GM13977 (cell line): ENCODE measurements at regions not wholly inside any gene's neighbourhood (a gene's known extent, or its start where the extent isn't known, plus 50 kb on each side); places are given as distances from the start of the nearest gene placed in this dataset.

Source experiments
- DNase-seq: peaks from one replicate; pipeline ENCODE4 v3.0.0; 2012; ENCODE audit warnings: low spot score
- in situ Hi-C: fragments of 300-500 bp; cut with MboI; formaldehyde crosslinking; loops from one replicate; pipeline ENCODE4 v1.12.0; 2022; ENCODE audit warnings: low sequenced_read_pairs, low pct_unique_long_range_greater_than_20kb, mixed read lengths, inconsistent platforms; ENCODE audit not compliant: unreplicated experiment
- TF ChIP-seq, protein P1 (sequence below): IDR thresholded peaks from 2 replicates; pipeline ENCODE4 v1.5.1; 2012; ENCODE audit warnings: mild to moderate bottlenecking, control low read depth; ENCODE audit not compliant: insufficient read depth; ENCODE audit errors: extremely low read depth, missing control alignments

DNA sequence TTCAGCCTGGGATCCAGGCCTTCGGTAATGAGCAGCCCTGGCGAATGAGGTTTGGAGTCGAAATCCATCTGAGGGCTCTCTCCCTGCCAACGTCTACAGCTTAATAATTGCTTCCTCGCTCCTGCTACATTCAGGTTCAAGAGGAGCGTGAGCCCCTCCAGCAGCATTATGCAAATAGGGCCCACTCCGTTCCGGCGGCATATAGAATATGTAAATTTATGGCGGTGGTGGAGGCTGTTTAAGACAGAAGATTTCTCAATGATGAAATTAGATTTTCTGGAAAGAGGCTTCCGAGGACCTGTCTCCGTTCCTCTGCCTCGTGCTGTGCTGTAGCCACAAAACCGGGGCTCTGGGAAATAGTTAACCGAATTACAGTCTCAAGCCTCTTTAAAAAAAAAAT is 402.8 kb downstream of the MIAT start:
- in situ Hi-C loops: no loop called here
- TF ChIP-seq, protein P1, sequence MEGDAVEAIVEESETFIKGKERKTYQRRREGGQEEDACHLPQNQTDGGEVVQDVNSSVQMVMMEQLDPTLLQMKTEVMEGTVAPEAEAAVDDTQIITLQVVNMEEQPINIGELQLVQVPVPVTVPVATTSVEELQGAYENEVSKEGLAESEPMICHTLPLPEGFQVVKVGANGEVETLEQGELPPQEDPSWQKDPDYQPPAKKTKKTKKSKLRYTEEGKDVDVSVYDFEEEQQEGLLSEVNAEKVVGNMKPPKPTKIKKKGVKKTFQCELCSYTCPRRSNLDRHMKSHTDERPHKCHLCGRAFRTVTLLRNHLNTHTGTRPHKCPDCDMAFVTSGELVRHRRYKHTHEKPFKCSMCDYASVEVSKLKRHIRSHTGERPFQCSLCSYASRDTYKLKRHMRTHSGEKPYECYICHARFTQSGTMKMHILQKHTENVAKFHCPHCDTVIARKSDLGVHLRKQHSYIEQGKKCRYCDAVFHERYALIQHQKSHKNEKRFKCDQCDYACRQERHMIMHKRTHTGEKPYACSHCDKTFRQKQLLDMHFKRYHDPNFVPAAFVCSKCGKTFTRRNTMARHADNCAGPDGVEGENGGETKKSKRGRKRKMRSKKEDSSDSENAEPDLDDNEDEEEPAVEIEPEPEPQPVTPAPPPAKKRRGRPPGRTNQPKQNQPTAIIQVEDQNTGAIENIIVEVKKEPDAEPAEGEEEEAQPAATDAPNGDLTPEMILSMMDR: no peak
- no peak for DNase-seq

DNA sequence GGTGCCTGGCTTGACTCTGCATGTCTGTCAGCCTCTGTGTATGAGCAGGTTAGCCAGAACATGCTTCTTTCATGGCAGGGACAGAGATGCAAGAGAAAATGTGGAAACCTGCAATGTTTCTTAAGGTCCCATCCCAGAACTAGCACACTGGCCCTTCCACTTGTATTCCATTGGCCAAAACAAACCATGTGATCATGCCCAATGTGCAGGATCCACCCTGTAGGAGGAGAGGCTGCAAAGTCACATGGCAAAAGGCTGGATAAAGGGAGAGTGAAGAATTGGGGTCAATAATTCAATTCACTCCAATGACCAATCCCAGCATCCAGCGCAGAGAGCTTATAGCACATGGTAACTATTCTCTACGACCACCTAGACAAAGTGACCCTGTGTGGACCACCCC is 405.5 kb downstream of the MIAT start:
- in situ Hi-C loops: no loop called here
- TF ChIP-seq, protein P1: no peak

DNA sequence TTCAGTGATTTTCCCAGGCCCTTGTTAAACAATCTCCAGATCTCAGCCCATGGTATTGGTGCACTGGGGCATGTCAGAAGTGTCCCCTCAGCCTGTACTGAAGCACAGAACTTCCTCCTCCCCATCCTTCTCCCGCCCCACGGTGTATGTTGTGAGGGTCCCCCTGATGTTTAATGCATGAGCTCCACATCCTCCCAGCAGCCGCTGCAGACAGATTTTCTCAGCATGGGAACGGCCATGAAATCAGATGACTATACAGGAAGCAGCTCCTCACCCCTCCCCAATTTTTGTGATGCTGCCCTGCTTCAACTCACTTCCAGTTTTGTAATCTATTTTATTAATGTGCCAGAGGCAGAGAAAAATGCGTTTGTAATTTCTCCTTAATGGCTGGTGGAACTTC is 406.0 kb downstream of the MIAT start:
- no peak for DNase-seq
- TF ChIP-seq, protein P1: no peak
- in situ Hi-C loops: no loop called here

More for the DNA sequence above, 405.5 kb downstream of the MIAT start:
- DNase-seq: no peak

DNA sequence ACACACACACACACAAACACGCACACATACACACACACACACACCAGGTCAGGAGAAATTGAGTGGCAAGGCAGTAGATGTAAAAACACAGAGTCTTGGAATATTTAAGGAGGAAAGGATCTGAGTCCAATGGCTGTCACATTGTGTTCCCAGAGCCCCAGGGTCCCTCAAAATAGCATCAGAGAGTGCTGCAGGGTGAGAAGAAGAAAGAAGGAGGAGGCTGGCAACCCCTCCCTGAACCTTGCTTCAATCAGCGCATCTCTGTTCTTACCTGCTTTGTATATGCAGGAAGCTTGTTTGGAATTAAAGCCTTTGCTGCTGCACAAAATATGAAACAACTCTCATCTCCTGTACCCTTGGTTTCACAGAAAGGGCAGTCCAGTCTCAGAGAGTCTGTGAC is 406.5 kb downstream of the MIAT start:
- in situ Hi-C loops: no loop called here
- TF ChIP-seq, protein P1: no peak

DNA sequence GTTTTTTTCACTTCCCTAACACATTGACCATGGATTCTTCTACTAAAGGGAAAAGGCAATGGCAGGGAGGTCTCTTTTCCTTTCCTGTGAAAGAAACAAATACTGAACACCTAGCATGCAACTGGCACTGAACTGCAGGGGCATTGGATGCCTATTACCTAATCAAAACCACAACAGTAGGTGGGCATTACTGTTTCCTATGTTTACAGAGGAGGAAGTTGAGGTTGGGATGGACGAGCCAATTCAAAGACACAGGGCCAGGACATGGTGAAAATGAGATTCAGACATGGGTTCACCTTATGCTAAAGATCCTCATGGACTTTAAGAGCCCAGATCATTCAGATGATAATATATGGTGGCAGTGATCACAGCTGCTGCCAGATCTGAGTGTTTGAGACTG is 407.0 kb downstream of the MIAT start:
- TF ChIP-seq, protein P1: no peak
- no peak for DNase-seq
- in situ Hi-C loops: no loop called here

More for the DNA sequence above, 406.5 kb downstream of the MIAT start:
- DNase-seq: no peak

DNA sequence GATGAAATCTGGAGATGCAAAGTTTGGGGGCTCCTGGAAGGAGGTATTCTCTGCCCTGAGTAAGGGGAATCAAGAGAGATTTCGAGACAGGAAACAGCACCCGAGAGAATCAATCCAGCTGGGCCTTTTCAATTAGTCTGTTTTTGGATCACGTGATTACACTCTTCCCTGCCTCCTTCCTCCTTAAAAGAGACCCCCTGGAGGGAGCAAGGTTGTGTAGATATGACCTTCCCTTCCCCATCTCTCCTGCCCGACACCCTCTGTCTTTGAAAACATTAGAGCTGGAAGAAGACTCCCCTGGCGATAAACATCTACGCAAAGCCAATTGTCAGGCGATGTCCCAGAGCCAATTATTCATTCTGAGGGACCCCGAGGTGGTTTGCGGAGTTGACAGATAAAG is 407.9 kb downstream of the MIAT start:
- TF ChIP-seq, protein P1: no peak
- DNase-seq: no peak
- in situ Hi-C loops: no loop called here

DNA sequence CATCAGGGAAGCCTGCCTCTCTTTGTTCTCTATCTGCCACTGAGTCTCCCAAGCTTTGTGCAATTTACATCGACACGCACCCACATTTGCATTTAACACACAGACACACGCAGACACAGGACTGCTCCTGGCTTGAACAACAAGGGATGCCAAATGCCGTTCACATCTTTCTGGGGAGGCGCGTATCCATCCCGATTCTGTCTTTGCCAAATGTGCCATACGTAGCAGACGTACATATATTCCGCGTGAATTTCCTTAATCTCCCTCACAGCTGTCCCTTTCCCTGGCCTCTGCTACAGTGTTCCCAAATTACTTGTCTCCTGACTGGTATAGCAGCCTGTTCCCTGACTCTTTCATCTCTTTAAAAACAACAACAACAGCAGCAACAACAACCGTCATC is 409.5 kb downstream of the MIAT start:
- DNase-seq: no peak
- in situ Hi-C loops: no loop called here
- TF ChIP-seq, protein P1: no peak
